ENCODE measurements at regions not wholly inside any gene's neighbourhood (a gene's known extent, or its start where the extent isn't known, plus 50 kb on each side); places are given as distances from the start of the nearest gene placed in this dataset.

- Histone ChIP-seq H3K4me3 (no peak overlapping the region), H3K36me3 (ENCODE audit: low read depth) (no peaks in the 10 kb centered on the region), H3K9me3 (no peaks in the 10 kb centered on the region), H3K4me1 (ENCODE audit: low read depth) (no peaks in the 10 kb centered on the region)
- no peak for ATAC-seq
- DNase-seq = no peak
- no peak for TF ChIP-seq CTCF (IDR thresholded peaks at IDR 0.05)
- intact Hi-C loops (cut with DNase I, micrococcal nuclease) = no loop called here
These were observed 69.4 kb upstream of the IGLL5 start for GRCh38 chr22:22818202-22818538.

DNA sequence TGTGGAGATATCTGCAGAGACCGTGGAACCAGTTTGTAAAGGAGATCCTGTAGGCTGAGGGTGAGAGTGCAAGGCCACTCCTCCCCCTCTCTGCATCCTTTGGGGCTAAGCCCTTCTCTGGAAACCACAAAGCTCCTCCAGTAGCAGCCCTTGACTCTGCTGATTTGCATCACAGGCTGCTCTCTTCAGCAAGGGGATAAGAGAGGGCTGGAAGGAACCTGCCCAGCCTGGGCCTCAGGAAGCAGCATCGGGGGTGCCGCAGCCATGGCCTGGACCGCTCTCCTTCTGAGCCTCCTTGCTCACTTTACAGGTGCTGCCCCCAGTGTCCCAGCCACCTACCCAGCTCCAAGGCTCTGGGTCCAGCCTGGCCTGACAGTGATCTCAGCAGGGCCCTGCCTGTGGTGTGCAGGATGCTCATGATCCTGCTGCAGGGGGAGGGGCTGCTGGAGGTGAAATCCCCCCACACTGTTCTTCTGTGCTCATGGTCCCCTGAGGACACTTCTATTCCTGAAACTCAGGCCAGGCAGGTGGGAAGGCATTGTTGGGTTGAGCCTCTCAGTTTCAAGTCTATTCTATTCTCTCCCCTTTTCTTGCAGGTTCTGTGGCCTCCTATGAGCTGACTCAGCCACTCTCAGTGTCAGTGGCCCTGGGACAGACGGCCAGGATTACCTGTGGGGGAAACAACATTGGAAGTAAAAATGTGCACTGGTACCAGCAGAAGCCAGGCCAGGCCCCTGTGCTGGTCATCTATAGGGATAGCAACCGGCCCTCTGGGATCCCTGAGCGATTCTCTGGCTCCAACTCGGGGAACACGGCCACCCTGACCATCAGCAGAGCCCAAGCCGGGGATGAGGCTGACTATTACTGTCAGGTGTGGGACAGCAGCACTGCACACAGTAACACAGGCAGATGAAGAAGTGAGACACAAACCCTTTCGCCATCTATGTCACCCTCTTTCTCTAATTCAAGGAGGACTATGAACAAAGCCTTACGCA is 68.5 kb upstream of the IGLL5 start:
- intact Hi-C loops (cut with DNase I, micrococcal nuclease) = no loop called here
- Histone ChIP-seq H3K9me3 (no peaks in the 10 kb centered on the region), H3K4me1 (ENCODE audit: low read depth) (no peaks in the 10 kb centered on the region), H3K36me3 (ENCODE audit: low read depth) (no peaks in the 10 kb centered on the region), H3K4me3 (no peak overlapping the region)
- DNase-seq (no peak), ATAC-seq (peak; percentile 71)
- no peak for TF ChIP-seq CTCF (IDR thresholded peaks at IDR 0.05)

DNA sequence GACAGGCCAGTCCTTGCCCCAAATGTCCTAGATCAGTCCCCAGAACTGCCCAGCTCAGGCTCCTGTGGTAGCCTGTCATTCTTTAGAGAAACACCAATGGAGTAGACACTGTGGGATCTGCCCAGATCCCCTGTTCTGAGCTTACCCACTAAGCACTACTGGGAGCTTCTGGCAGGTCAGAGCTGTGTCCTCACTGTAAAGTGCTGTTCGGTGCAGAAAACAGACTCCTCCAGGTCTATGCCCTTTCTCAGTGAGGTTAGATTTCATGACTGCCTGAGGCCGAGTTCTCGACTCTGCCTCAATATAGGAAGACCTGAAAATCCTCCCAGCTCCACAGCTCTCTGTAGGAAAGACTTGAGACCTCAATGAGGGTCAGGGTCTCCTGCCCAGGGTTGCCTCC is 67.5 kb upstream of the IGLL5 start:
- Histone ChIP-seq H3K36me3 (ENCODE audit: low read depth) (no peaks in the 10 kb centered on the region), H3K9me3 (no peaks in the 10 kb centered on the region), H3K4me1 (ENCODE audit: low read depth) (no peaks in the 10 kb centered on the region), H3K4me3 (no peak overlapping the region)
- intact Hi-C loops (cut with DNase I, micrococcal nuclease) = no loop called here
- TF ChIP-seq CTCF (IDR thresholded peaks at IDR 0.05) = no peak
- no peak for DNase-seq
- no peak for ATAC-seq

DNA sequence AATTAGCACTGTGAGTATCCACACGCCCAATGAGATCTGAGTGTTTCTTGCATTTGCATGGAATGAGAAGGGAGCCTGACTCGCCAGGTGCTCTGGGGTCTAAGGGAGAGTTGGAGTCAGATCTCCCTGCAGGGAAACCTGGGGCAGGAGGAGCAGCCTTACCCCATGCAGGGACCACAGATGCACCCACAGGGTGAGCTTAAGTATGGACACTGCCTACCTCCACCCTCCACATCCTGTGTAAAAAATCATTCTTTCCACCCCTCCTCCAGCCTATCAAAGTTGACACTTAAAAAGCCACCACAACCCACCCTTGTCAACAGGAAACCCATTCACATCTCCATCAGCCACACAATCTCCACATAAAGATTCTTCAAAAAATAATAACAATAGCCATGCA is 67.0 kb upstream of the IGLL5 start:
- ATAC-seq = peak; percentile 70

GRCh38 chr22:22821340-22821739 is 66.3 kb upstream of the IGLL5 start:
- no peaks in the 10 kb centered on the region for H3K9me3 ChIP-seq
- no peaks in the 10 kb centered on the region for H3K36me3 ChIP-seq (ENCODE audit: low read depth)
- DNase-seq = no peak
- H3K4me1 ChIP-seq (ENCODE audit: low read depth) = no peaks in the 10 kb centered on the region
- intact Hi-C loops (cut with DNase I, micrococcal nuclease) = no loop called here
- no peak for ATAC-seq
- no peak overlapping the region for H3K4me3 ChIP-seq
- TF ChIP-seq CTCF (IDR thresholded peaks at IDR 0.05) = no peak

More for the DNA sequence above, 67.0 kb upstream of the IGLL5 start:
- peak in 1 of 3 donors; percentile 18 for DNase-seq
- no peaks in the 10 kb centered on the region for H3K9me3 ChIP-seq
- no peaks in the 10 kb centered on the region for H3K36me3 ChIP-seq (ENCODE audit: low read depth)
- TF ChIP-seq CTCF (IDR thresholded peaks at IDR 0.05) = no peak
- intact Hi-C loops (cut with DNase I, micrococcal nuclease) = no loop called here
- no peak overlapping the region for H3K4me3 ChIP-seq
- no peaks in the 10 kb centered on the region for H3K4me1 ChIP-seq (ENCODE audit: low read depth)
